Transverse colon (tissue), 4 donors: ENCODE measurements at regions not wholly inside any gene's neighbourhood (a gene's known extent, or its start where the extent isn't known, plus 50 kb on each side); places are given as distances from the start of the nearest gene placed in this dataset.
A peak's percentile ranks its signal among the peaks of the same experiment; 100 is the strongest.

Source experiments
- DNase-seq: peaks from one replicate; pipeline ENCODE4 v3.0.0-alpha.2; 2019
- H3K27ac ChIP-seq, 4 donors: fragments of 200-600 bp; sonication (generic); 2 replicates each; pipeline ENCODE4 v1.5.1; 2016 to 2018; ENCODE audit warnings: inconsistent platforms in 4 of 4
- H3K27me3 ChIP-seq: fragments of 200-600 bp; sonication (generic); 2 replicates; pipeline ENCODE4 v1.5.1; 2017; ENCODE audit warnings: inconsistent platforms
- H3K36me3 ChIP-seq, 4 donors: fragments of 200-600 bp; sonication (generic); 2 replicates each; pipeline ENCODE4 v1.5.1; 2017 to 2019; ENCODE audit warnings: inconsistent platforms in 4 of 4
- H3K4me1 ChIP-seq, 4 donors: fragments of 200-600 bp; sonication (generic); 2 replicates each; pipeline ENCODE4 v1.5.1; 2017 to 2020; ENCODE audit warnings: inconsistent platforms in 4 of 4
- H3K4me3 ChIP-seq, 4 donors: fragments of 200-600 bp; sonication (generic); 1 replicate in 1 of 4; 2 replicates in 3 of 4; pipeline versions ENCODE4 v1.5.1 to v1.6.1; 2017 to 2019; ENCODE audit warnings: inconsistent platforms in 4 of 4
- H3K9me3 ChIP-seq, 2 donors: fragments of 200-600 bp; sonication (generic); 2 replicates each; pipeline ENCODE4 v1.5.1; 2017 to 2019; ENCODE audit warnings: inconsistent platforms in 2 of 2
- CTCF ChIP-seq, 5 experiments: fragments of 200-600 bp in 3 of 5; fragments of 450-650 bp in 2 of 5; sonication (generic) in 3 of 5; IDR thresholded peaks; 1 replicate in 2 of 5; 2 replicates in 3 of 5; pipeline ENCODE4 v1.5.1; 2016 to 2017; ENCODE audit warnings: antibody characterized with exemption in 5 of 5, inconsistent platforms in 3 of 5, mild to moderate bottlenecking in 2 of 5, moderate library complexity in 1 of 5
- EP300 ChIP-seq: sonication (generic); formaldehyde crosslinking; IDR thresholded peaks from one replicate; pipeline ENCODE4 v1.6.1; 2017; ENCODE audit warnings: antibody characterized with exemption, low read depth
- POLR2A ChIP-seq: fragments of 450-650 bp; IDR thresholded peaks from one replicate; pipeline ENCODE4 v1.6.1; 2016; ENCODE audit warnings: antibody characterized with exemption, mild to moderate bottlenecking, moderate library complexity
- POLR2AphosphoS5 ChIP-seq, 3 donors: sonication (generic); formaldehyde crosslinking; IDR thresholded peaks; one replicate each; pipeline ENCODE4 v1.6.1; 2016; ENCODE audit warnings: antibody characterized with exemption in 3 of 3
- WGBS, 2 donors: methylation state at CpG; one replicate each; pipeline ENCODE4 v1.1.5; 2018; ENCODE audit warnings: low coverage in 1 of 2; 5-methylcytosine and 5-hydroxymethylcytosine counted together
- in situ Hi-C, 4 donors: fragments of 200-750 bp; cut with MboI; loops; one replicate each; pipeline versions ENCODE4 v1.15.0 to v1.15.1; 2017; ENCODE audit warnings: low sequenced_read_pairs in 3 of 4, low pct_ligation_motif_present in 1 of 4, low pct_unique_long_range_greater_than_20kb in 1 of 4
- intact Hi-C: fragments of 100-400 bp; cut with DNase I; formaldehyde crosslinking; loops from one replicate; pipeline ENCODE4 v1.15.1; 2023; ENCODE audit warnings: low total_unique reads

GRCh38 chr3:66138336-66139313 is 82.2 kb upstream of the SLC25A26 start:
- Histone ChIP-seq H3K27ac (no peak overlapping the region), H3K4me1 (no peaks in the 10 kb centered on the region), H3K9me3 (no peaks in the 10 kb centered on the region), H3K4me3 (no peak overlapping the region), H3K27me3 (no peaks in the 10 kb centered on the region), H3K36me3 (no peaks in the 10 kb centered on the region)
- WGBS, 2 donors, result 14 to 15% methylated on average over 5 to 6 of the region's 6 CpGs
- DNase-seq, result peak; percentile 55
- in situ Hi-C loops, result loop anchor here in 3 of 4 donors (5.0 to 25.0 kb wide), 2 partner anchors 351 kb away; no protein-coding TSS in a partner anchor
- intact Hi-C loops, result no loop called here
- TF ChIP-seq EP300, result no peak
- TF ChIP-seq CTCF (IDR thresholded peaks at IDR 0.05), result peak; percentile 65 to 77 (median 74)
- no peak for TF ChIP-seq POLR2AphosphoS5 (IDR thresholded peaks at IDR 0.05)
- TF ChIP-seq POLR2A, result no peak

GRCh38 chr3:66136597-66136996 is 84.2 kb upstream of the SLC25A26 start:
- Histone ChIP-seq H3K4me3 (no peak overlapping the region), H3K9me3 (no peaks in the 10 kb centered on the region), H3K36me3 (no peaks in the 10 kb centered on the region), H3K27ac (no peak overlapping the region), H3K27me3 (no peaks in the 10 kb centered on the region), H3K4me1 (no peaks in the 10 kb centered on the region)
- in situ Hi-C loops (loop anchor here in 3 of 4 donors (5.0 to 25.0 kb wide), 2 partner anchors 349 kb away; no protein-coding TSS in a partner anchor), intact Hi-C loops (no loop called here)
- WGBS, 2 donors, result 82 to 100% methylated on average over 1 of the region's 1 CpG
- no peak for DNase-seq
- TF ChIP-seq POLR2AphosphoS5 (IDR thresholded peaks at IDR 0.05) (no peak), POLR2A (no peak), CTCF (IDR thresholded peaks at IDR 0.05) (no peak), EP300 (no peak)

GRCh38 chr3:66133853-66134445 is 86.9 kb upstream of the SLC25A26 start:
- 80 to 81% methylated on average over 8 of the region's 8 CpGs for WGBS, 2 donors
- no peak for TF ChIP-seq POLR2AphosphoS5 (IDR thresholded peaks at IDR 0.05)
- TF ChIP-seq CTCF (IDR thresholded peaks at IDR 0.05), result no peak
- no peak for TF ChIP-seq POLR2A
- no peak for TF ChIP-seq EP300
- H3K4me3 ChIP-seq, result no peak overlapping the region
- intact Hi-C loops, result no loop called here
- no peaks in the 10 kb centered on the region for H3K27me3 ChIP-seq
- H3K9me3 ChIP-seq, result no peaks in the 10 kb centered on the region
- no peaks in the 10 kb centered on the region for H3K36me3 ChIP-seq
- no peak overlapping the region for H3K27ac ChIP-seq
- H3K4me1 ChIP-seq, result no peaks in the 10 kb centered on the region
- DNase-seq, result no peak
- in situ Hi-C loops, result loop anchor here in 2 of 4 donors (25.0 kb wide), 1 partner anchor 347 kb away; no protein-coding TSS in a partner anchor

GRCh38 chr3:66133050-66133757 is 87.6 kb upstream of the SLC25A26 start:
- Histone ChIP-seq H3K27me3 (no peaks in the 10 kb centered on the region), H3K4me3 (no peak overlapping the region), H3K4me1 (no peaks in the 10 kb centered on the region), H3K27ac (no peak overlapping the region), H3K9me3 (no peaks in the 10 kb centered on the region), H3K36me3 (no peaks in the 10 kb centered on the region)
- no peak for DNase-seq
- no peak for TF ChIP-seq CTCF (IDR thresholded peaks at IDR 0.05)
- TF ChIP-seq POLR2AphosphoS5 (IDR thresholded peaks at IDR 0.05), result no peak
- TF ChIP-seq EP300, result no peak
- no peak for TF ChIP-seq POLR2A
- intact Hi-C loops, result no loop called here
- WGBS, 2 donors, result 86 to 95% methylated on average over 4 to 6 of the region's 6 CpGs
- in situ Hi-C loops, result loop anchor here in 2 of 4 donors (25.0 kb wide), 1 partner anchor 346 kb away; no protein-coding TSS in a partner anchor
